H1 (cell line): ENCODE measurements at regions not wholly inside any gene's neighbourhood (a gene's known extent, or its start where the extent isn't known, plus 50 kb on each side); places are given as distances from the start of the nearest gene placed in this dataset.

Experiments used
- CEBPB ChIP-seq: IDR thresholded peaks from 2 replicates; pipeline ENCODE4 v1.6.1; 2012; ENCODE audit warnings: low read depth, low read length
- POLR2A ChIP-seq, 2 experiments: IDR thresholded peaks; 1 replicate in 1 of 2; 2 replicates in 1 of 2; pipeline ENCODE4 v1.6.1; 2011; ENCODE audit warnings: low read depth in 2 of 2, low read length in 2 of 2, mild to moderate bottlenecking in 2 of 2; ENCODE audit errors: control extremely low read depth in 1 of 2
- TF ChIP-seq, protein P1 (sequence below), 3 experiments: IDR thresholded peaks; 1 replicate in 2 of 3; 2 replicates in 1 of 3; pipeline versions ENCODE4 v1.5.1 to v1.6.1; 2011; ENCODE audit warnings: low read length in 3 of 3, mild to moderate bottlenecking in 3 of 3, inconsistent platforms in 2 of 3, low read depth in 1 of 3, moderate library complexity in 1 of 3; ENCODE audit not compliant: insufficient read depth in 1 of 3; ENCODE audit errors: control extremely low read depth in 1 of 3

DNA sequence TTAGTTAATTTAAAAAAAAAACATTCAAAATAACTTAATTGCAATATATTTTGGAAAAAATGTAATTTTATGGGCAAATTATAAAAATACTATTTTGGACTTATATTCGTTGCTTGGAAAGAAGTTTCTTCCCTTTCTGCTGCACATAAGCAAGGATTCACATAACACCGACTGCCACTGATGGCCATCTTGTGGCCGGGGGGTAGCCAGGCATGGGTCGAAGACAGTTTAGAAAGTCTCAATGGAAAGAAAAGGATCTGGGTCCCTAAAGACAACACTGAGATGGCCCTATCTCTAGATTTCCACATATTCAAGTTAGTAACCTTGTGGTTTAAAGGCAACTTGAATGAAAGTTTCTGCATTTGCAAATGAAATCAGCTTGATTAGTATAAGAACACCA lies 318.6 kb downstream of the AKAIN1 start:
- TF ChIP-seq, protein P1, sequence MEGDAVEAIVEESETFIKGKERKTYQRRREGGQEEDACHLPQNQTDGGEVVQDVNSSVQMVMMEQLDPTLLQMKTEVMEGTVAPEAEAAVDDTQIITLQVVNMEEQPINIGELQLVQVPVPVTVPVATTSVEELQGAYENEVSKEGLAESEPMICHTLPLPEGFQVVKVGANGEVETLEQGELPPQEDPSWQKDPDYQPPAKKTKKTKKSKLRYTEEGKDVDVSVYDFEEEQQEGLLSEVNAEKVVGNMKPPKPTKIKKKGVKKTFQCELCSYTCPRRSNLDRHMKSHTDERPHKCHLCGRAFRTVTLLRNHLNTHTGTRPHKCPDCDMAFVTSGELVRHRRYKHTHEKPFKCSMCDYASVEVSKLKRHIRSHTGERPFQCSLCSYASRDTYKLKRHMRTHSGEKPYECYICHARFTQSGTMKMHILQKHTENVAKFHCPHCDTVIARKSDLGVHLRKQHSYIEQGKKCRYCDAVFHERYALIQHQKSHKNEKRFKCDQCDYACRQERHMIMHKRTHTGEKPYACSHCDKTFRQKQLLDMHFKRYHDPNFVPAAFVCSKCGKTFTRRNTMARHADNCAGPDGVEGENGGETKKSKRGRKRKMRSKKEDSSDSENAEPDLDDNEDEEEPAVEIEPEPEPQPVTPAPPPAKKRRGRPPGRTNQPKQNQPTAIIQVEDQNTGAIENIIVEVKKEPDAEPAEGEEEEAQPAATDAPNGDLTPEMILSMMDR (IDR thresholded peaks at IDR 0.05; ENCODE audit: control extremely low read depth in 1 of 3, insufficient read depth in 1 of 3, low read depth in 1 of 3, low read length in 3 of 3): peak; percentile 16 to 33 (median 17); a peak in 3 of 4 replicates
- TF ChIP-seq POLR2A (IDR thresholded peaks at IDR 0.05; ENCODE audit: control extremely low read depth in 1 of 2, low read depth in 2 of 2, low read length in 2 of 2): no peak
- TF ChIP-seq CEBPB: no peak
